Urothelium cell line (cell line): ENCODE measurements at regions not wholly inside any gene's neighbourhood (a gene's known extent, or its start where the extent isn't known, plus 50 kb on each side); places are given as distances from the start of the nearest gene placed in this dataset.

ENCODE experiments used
- DNase-seq: peaks from one replicate; pipeline ENCODE4 v3.0.0; 2011; ENCODE audit warnings: low spot score, mixed read lengths
- FAIRE-seq: peaks from 2 replicates; lab custom pipeline; 2011; peaks lifted over from hg19 to GRCh38; lab: Jason Lieb, UNC

- no peak for FAIRE-seq
- DNase-seq: peak; percentile 62
These were observed 50.8 kb upstream of the ELF5 start for GRCh38 chr11:34564406-34564805.

GRCh38 chr11:34564807-34565241, 51.2 kb upstream of the ELF5 start:
- peak; percentile 14 for DNase-seq
- FAIRE-seq: no peak

- DNase-seq (peak; percentile 25), FAIRE-seq (peak; percentile 66)
These were observed 52.0 kb upstream of the ELF5 start for GRCh38 chr11:34565417-34566207.

GRCh38 chr11:34566208-34566551, 52.6 kb upstream of the ELF5 start:
- DNase-seq (no peak), FAIRE-seq (no peak)

GRCh38 chr11:34566736-34567135, 53.1 kb upstream of the ELF5 start:
- FAIRE-seq: no peak
- no peak for DNase-seq

GRCh38 chr11:34567733-34568132, 53.2 kb upstream of the EHF start:
- no peak for FAIRE-seq
- DNase-seq: no peak

GRCh38 chr11:34570584-34570983, 50.3 kb upstream of the EHF start:
- peak; percentile 42 for FAIRE-seq

More at GRCh38 chr11:34570584-34570983, 50.3 kb upstream of the EHF start:
- DNase-seq: peak; percentile 78
